Tibial artery (tissue), 4 donors: ENCODE measurements at regions not wholly inside any gene's neighbourhood (a gene's known extent, or its start where the extent isn't known, plus 50 kb on each side); places are given as distances from the start of the nearest gene placed in this dataset.
"Not testable (repeated sequence)": the region's sequence is repeated elsewhere in the genome, so short reads cannot be mapped to it uniquely, and the experiment has no call there.

Source experiments
- DNase-seq, 2 donors: peaks; one replicate each; pipeline ENCODE4 v3.0.0-alpha.2; 2019
- H3K27ac ChIP-seq, 2 donors: fragments of 200-600 bp; sonication (generic) in 1 of 2; 1 replicate in 1 of 2; 2 replicates in 1 of 2; pipeline ENCODE4 v1.5.1; 2018 to 2019; ENCODE audit warnings: mild to moderate bottlenecking in 1 of 2
- H3K27me3 ChIP-seq, 2 donors: fragments of 200-600 bp; sonication (generic) in 1 of 2; one replicate each; pipeline versions ENCODE4 v1.5.1 to v1.6.0; 2016 to 2019
- H3K36me3 ChIP-seq, 3 donors: fragments of 200-600 bp; sonication (generic) in 2 of 3; one replicate each; pipeline ENCODE4 v1.5.1; 2016 to 2019; ENCODE audit warnings: mild to moderate bottlenecking in 2 of 3
- H3K4me1 ChIP-seq, 4 donors: fragments of 200-600 bp; sonication (generic) in 2 of 4; 1 replicate in 3 of 4; 2 replicates in 1 of 4; pipeline ENCODE4 v1.5.1; 2016 to 2019
- H3K4me3 ChIP-seq, 2 donors: fragments of 200-600 bp; sonication (generic) in 1 of 2; 1 replicate in 1 of 2; 2 replicates in 1 of 2; pipeline ENCODE4 v1.5.1; 2018 to 2019; ENCODE audit warnings: mild to moderate bottlenecking in 2 of 2
- H3K9me3 ChIP-seq, 3 donors: fragments of 200-600 bp; sonication (generic) in 1 of 3; one replicate each; pipeline ENCODE4 v1.5.1; 2016 to 2019
- CTCF ChIP-seq, 2 experiments: fragments of 200-600 bp in 1 of 2; fragments of 450-650 bp in 1 of 2; IDR thresholded peaks; one replicate each; pipeline ENCODE4 v1.5.1; 2017 to 2019; ENCODE audit warnings: antibody characterized with exemption in 2 of 2, mild to moderate bottlenecking in 1 of 2, moderate library complexity in 1 of 2
- intact Hi-C: fragments of 100-400 bp; cut with DNase I; formaldehyde crosslinking; loops from one replicate; pipeline ENCODE4 v1.15.0; 2023; ENCODE audit warnings: low total_unique reads

GRCh38 chrX:9401051-9401450, 63.8 kb upstream of the TBL1X start:
- DNase-seq, result no peak
- Histone ChIP-seq H3K36me3 (no peaks in the 10 kb centered on the region), H3K9me3 (no peaks in the 10 kb centered on the region), H3K4me3 (no peak overlapping the region), H3K27me3 (no peaks in the 10 kb centered on the region), H3K27ac (no peak overlapping the region), H3K4me1 (peaks cover 0 to 8% (median 0%) of the 10 kb centered on the region in 4 donors)
- intact Hi-C loops, result no loop called here
- TF ChIP-seq CTCF (IDR thresholded peaks at IDR 0.05), result no peak

- intact Hi-C loops, result no loop called here
- H3K36me3 ChIP-seq, result no peaks in the 10 kb centered on the region
- no peaks in the 10 kb centered on the region for H3K27me3 ChIP-seq
- H3K4me3 ChIP-seq, result no peak overlapping the region
- DNase-seq, result no peak
- H3K27ac ChIP-seq, result no peak overlapping the region
- H3K9me3 ChIP-seq, result no peaks in the 10 kb centered on the region
- TF ChIP-seq CTCF (IDR thresholded peaks at IDR 0.05), result no peak
- no peaks in the 10 kb centered on the region for H3K4me1 ChIP-seq
These were observed 61.5 kb upstream of the TBL1X start for GRCh38 chrX:9403374-9403773.

GRCh38 chrX:9405635-9406034, 59.2 kb upstream of the TBL1X start:
- H3K4me1 ChIP-seq, H3K27ac ChIP-seq, H3K36me3 ChIP-seq, H3K9me3 ChIP-seq, H3K27me3 ChIP-seq, intact Hi-C loops, H3K4me3 ChIP-seq: not testable (repeated sequence)
- peak in 1 of 2 donors; percentile 67 for DNase-seq

- H3K9me3 ChIP-seq, H3K4me1 ChIP-seq, H3K27me3 ChIP-seq, H3K4me3 ChIP-seq, H3K27ac ChIP-seq, H3K36me3 ChIP-seq, intact Hi-C loops: not testable (repeated sequence)
- peak in 1 of 2 donors; percentile 24 for DNase-seq
These were observed 54.0 kb upstream of the TBL1X start for GRCh38 chrX:9410889-9411288.

GRCh38 chrX:9411682-9412081, 53.2 kb upstream of the TBL1X start:
- intact Hi-C loops, H3K27me3 ChIP-seq, H3K9me3 ChIP-seq, DNase-seq, H3K4me3 ChIP-seq, H3K4me1 ChIP-seq, H3K36me3 ChIP-seq, H3K27ac ChIP-seq: not testable (repeated sequence)

GRCh38 chrX:9414416-9414815, 50.4 kb upstream of the TBL1X start:
- Histone ChIP-seq H3K27me3 (no peaks in the 10 kb centered on the region), H3K4me1 (peaks cover 0 to 16% (median 0%) of the 10 kb centered on the region in 4 donors), H3K9me3 (no peaks in the 10 kb centered on the region), H3K27ac (no peak overlapping the region), H3K36me3 (no peaks in the 10 kb centered on the region), H3K4me3 (no peak overlapping the region)
- intact Hi-C loops, result no loop called here
- TF ChIP-seq CTCF (IDR thresholded peaks at IDR 0.05), result no peak
- DNase-seq, result no peak
